ENCODE measurements at regions not wholly inside any gene's neighbourhood (a gene's known extent, or its start where the extent isn't known, plus 50 kb on each side); places are given as distances from the start of the nearest gene placed in this dataset.

DNA sequence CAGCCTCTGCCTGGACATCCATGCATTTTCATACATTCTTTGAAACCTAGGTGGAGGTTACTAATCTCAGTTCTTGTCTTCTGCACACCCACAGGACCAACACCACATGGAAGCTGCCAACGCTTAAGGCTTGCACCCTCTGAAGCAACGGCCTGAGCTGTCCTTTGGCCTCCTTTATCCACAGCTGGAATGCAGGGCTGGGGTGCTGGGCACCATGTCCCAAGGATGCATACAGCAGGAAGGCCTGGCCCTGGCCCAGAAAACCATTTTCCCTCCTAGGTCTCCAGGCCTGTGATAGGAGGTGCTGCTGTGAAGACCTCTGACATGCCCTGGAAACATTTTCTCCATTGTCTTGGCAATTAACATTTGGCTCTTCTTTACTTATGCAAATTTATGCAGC, 1168.6 kb downstream of the KCNT2 start:
- H3K9ac ChIP-seq (ENCODE audit: low read depth, low read length), result no peak overlapping the region
- no peaks in the 10 kb centered on the region for H3K4me1 ChIP-seq (ENCODE audit: insufficient read depth, low read length)
- no peaks in the 10 kb centered on the region; the same call in 1 of the 2 replicates for H3K9me3 ChIP-seq (ENCODE audit: control insufficient read depth, insufficient read depth, low read length)
- no peaks in the 10 kb centered on the region for H3K36me3 ChIP-seq (ENCODE audit: insufficient read depth, low read length)

- Histone ChIP-seq H3K9me3 (ENCODE audit: control insufficient read depth, insufficient read depth, low read length) (no peaks in the 10 kb centered on the region; the same call in 1 of the 2 replicates), H3K4me1 (ENCODE audit: insufficient read depth, low read length) (no peaks in the 10 kb centered on the region), H3K36me3 (ENCODE audit: insufficient read depth, low read length) (no peaks in the 10 kb centered on the region), H3K9ac (ENCODE audit: low read depth, low read length) (no peak overlapping the region)
These were observed 1173.6 kb downstream of the KCNT2 start for GRCh38 chr1:195434566-195435203.

DNA sequence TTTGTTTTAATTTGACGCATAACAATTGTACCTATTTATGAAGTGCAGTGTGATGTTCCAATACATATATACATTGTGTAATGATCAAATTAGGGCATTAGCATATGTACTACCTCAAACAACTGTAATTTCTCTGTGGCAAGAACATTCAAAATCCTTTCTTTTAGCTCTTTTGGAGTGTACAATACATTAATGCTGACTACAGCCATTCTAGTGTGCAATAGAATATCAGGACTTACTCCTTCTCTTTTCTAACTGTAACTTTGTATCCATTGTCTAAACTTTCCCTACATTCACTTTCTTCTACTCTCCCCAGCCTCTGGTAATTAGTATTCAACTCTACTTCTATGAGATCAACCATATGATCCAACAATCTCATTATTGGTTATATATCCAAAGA, 1177.4 kb downstream of the KCNT2 start:
- no peaks in the 10 kb centered on the region for H3K36me3 ChIP-seq (ENCODE audit: insufficient read depth, low read length)
- no peaks in the 10 kb centered on the region for H3K9me3 ChIP-seq (ENCODE audit: control insufficient read depth, insufficient read depth, low read length)
- H3K4me1 ChIP-seq (ENCODE audit: insufficient read depth, low read length), result no peaks in the 10 kb centered on the region
- no peak overlapping the region for H3K9ac ChIP-seq (ENCODE audit: low read depth, low read length)

- Histone ChIP-seq H3K9ac (ENCODE audit: low read depth, low read length) (no peak overlapping the region), H3K4me1 (ENCODE audit: insufficient read depth, low read length) (no peaks in the 10 kb centered on the region), H3K36me3 (ENCODE audit: insufficient read depth, low read length) (no peaks in the 10 kb centered on the region), H3K9me3 (ENCODE audit: control insufficient read depth, insufficient read depth, low read length) (no peaks in the 10 kb centered on the region)
These were observed 1179.3 kb downstream of the KCNT2 start for GRCh38 chr1:195428927-195429326.

DNA sequence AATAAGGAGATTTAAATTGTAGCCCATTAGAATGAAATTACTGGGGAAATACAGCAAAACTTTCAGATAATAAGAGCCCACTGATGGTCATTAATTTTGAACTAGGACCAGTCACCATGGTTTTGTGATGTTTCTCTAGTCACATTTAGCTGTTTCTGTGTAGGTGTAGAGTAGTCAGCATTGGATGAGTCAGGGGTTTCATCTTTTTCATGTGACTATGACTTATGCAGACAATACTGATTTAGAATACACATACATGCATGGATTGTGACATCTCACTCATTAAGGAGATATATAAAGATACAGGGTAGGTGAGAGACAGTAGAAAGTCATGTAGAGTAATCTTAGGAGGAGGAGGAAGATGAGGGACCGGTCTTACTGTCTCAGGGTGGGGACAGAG, 1192.7 kb downstream of the KCNT2 start:
- no peaks in the 10 kb centered on the region for H3K36me3 ChIP-seq (ENCODE audit: insufficient read depth, low read length)
- H3K9me3 ChIP-seq (ENCODE audit: control insufficient read depth, insufficient read depth, low read length), result no peaks in the 10 kb centered on the region
- no peak overlapping the region for H3K9ac ChIP-seq (ENCODE audit: low read depth, low read length)
- H3K4me1 ChIP-seq (ENCODE audit: insufficient read depth, low read length), result no peaks in the 10 kb centered on the region

- Histone ChIP-seq H3K4me1 (ENCODE audit: insufficient read depth, low read length) (no peaks in the 10 kb centered on the region), H3K9ac (ENCODE audit: low read depth, low read length) (no peak overlapping the region), H3K9me3 (ENCODE audit: control insufficient read depth, insufficient read depth, low read length) (no peaks in the 10 kb centered on the region), H3K36me3 (ENCODE audit: insufficient read depth, low read length) (no peaks in the 10 kb centered on the region)
These were observed 1213.7 kb downstream of the KCNT2 start for GRCh38 chr1:195394567-195394966.

GRCh38 chr1:195376190-195376589, 1232.0 kb downstream of the KCNT2 start:
- no peaks in the 10 kb centered on the region for H3K36me3 ChIP-seq (ENCODE audit: insufficient read depth, low read length)
- H3K4me1 ChIP-seq (ENCODE audit: insufficient read depth, low read length), result no peaks in the 10 kb centered on the region; the same call in 1 of the 2 replicates
- no peak overlapping the region for H3K9ac ChIP-seq (ENCODE audit: low read depth, low read length)
- H3K9me3 ChIP-seq (ENCODE audit: control insufficient read depth, insufficient read depth, low read length), result no peaks in the 10 kb centered on the region

GRCh38 chr1:195373856-195374255, 1234.4 kb downstream of the KCNT2 start:
- Histone ChIP-seq H3K9ac (ENCODE audit: low read depth, low read length) (no peak overlapping the region), H3K4me1 (ENCODE audit: insufficient read depth, low read length) (no peaks in the 10 kb centered on the region; the same call in 1 of the 2 replicates)

GRCh38 chr1:195345149-195345548, 1263.1 kb downstream of the KCNT2 start:
- Histone ChIP-seq H3K9ac (ENCODE audit: low read depth, low read length) (no peak overlapping the region), H3K36me3 (ENCODE audit: insufficient read depth, low read length) (no peaks in the 10 kb centered on the region), H3K9me3 (ENCODE audit: control insufficient read depth, insufficient read depth, low read length) (no peaks in the 10 kb centered on the region), H3K4me1 (ENCODE audit: insufficient read depth, low read length) (no peaks in the 10 kb centered on the region; the same call in 1 of the 2 replicates)

More at GRCh38 chr1:195373856-195374255, 1234.4 kb downstream of the KCNT2 start:
- Histone ChIP-seq H3K36me3 (ENCODE audit: insufficient read depth, low read length) (no peaks in the 10 kb centered on the region), H3K9me3 (ENCODE audit: control insufficient read depth, insufficient read depth, low read length) (no peaks in the 10 kb centered on the region)

DNA sequence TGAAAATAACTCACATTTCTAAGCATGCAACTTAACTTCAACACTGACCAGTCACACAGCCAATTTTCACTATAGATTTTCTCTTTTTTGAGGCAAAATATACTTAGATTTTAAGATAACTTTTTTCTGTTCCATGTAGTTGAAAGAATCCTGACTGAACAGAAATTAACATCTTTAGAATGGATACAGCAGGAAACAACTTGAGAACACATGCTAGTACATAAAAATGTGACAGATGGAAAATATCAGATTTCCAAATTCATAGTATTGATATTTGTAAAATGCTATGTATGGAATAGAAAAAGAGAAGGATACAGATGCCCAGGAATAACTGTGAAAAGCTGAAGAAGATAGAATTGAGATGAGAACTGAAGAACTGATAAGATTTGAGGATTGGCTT, 1270.6 kb downstream of the KCNT2 start:
- H3K9me3 ChIP-seq (ENCODE audit: control insufficient read depth, insufficient read depth, low read length), result no peaks in the 10 kb centered on the region
- no peaks in the 10 kb centered on the region for H3K36me3 ChIP-seq (ENCODE audit: insufficient read depth, low read length)
- H3K9ac ChIP-seq (ENCODE audit: low read depth, low read length), result no peak overlapping the region
- peaks cover 10% of the 10 kb centered on the region for H3K4me1 ChIP-seq (ENCODE audit: insufficient read depth, low read length)

- no peaks in the 10 kb centered on the region for H3K36me3 ChIP-seq (ENCODE audit: insufficient read depth, low read length)
- H3K9me3 ChIP-seq (ENCODE audit: control insufficient read depth, insufficient read depth, low read length), result no peaks in the 10 kb centered on the region
- peaks cover 10% of the 10 kb centered on the region for H3K4me1 ChIP-seq (ENCODE audit: insufficient read depth, low read length)
- H3K9ac ChIP-seq (ENCODE audit: low read depth, low read length), result no peak overlapping the region
These were observed 1271.4 kb downstream of the KCNT2 start for GRCh38 chr1:195336812-195337211.

GRCh38 chr1:195335541-195335940, 1272.7 kb downstream of the KCNT2 start:
- Histone ChIP-seq H3K4me1 (ENCODE audit: insufficient read depth, low read length) (peaks cover 10% of the 10 kb centered on the region), H3K9me3 (ENCODE audit: control insufficient read depth, insufficient read depth, low read length) (no peaks in the 10 kb centered on the region), H3K9ac (ENCODE audit: low read depth, low read length) (no peak overlapping the region), H3K36me3 (ENCODE audit: insufficient read depth, low read length) (no peaks in the 10 kb centered on the region)

GRCh38 chr1:195332102-195332501, 1276.1 kb downstream of the KCNT2 start:
- Histone ChIP-seq H3K9me3 (ENCODE audit: control insufficient read depth, insufficient read depth, low read length) (no peaks in the 10 kb centered on the region), H3K36me3 (ENCODE audit: insufficient read depth, low read length) (no peaks in the 10 kb centered on the region), H3K4me1 (ENCODE audit: insufficient read depth, low read length) (peaks cover 9% of the 10 kb centered on the region), H3K9ac (ENCODE audit: low read depth, low read length) (no peak overlapping the region)

- H3K9ac ChIP-seq (ENCODE audit: low read depth, low read length), result no peak overlapping the region
- H3K36me3 ChIP-seq (ENCODE audit: insufficient read depth, low read length), result no peaks in the 10 kb centered on the region
- H3K4me1 ChIP-seq (ENCODE audit: insufficient read depth, low read length), result no peaks in the 10 kb centered on the region
- no peaks in the 10 kb centered on the region for H3K9me3 ChIP-seq (ENCODE audit: control insufficient read depth, insufficient read depth, low read length)
These were observed 1279.6 kb downstream of the KCNT2 start for GRCh38 chr1:195328681-195329080.

GRCh38 chr1:195328102-195328501, 1280.1 kb downstream of the KCNT2 start:
- H3K9ac ChIP-seq (ENCODE audit: low read depth, low read length), result no peak overlapping the region
- H3K36me3 ChIP-seq (ENCODE audit: insufficient read depth, low read length), result no peaks in the 10 kb centered on the region
- no peaks in the 10 kb centered on the region for H3K4me1 ChIP-seq (ENCODE audit: insufficient read depth, low read length)
- no peaks in the 10 kb centered on the region for H3K9me3 ChIP-seq (ENCODE audit: control insufficient read depth, insufficient read depth, low read length)
